H1 (cell line): ENCODE measurements at regions not wholly inside any gene's neighbourhood (a gene's known extent, or its start where the extent isn't known, plus 50 kb on each side); places are given as distances from the start of the nearest gene placed in this dataset.

Experiments used
- CTCF ChIA-PET: fragments of 300-600 bp; sonication (Branson Sonifier 250); formaldehyde crosslinking; loops from one replicate; lab custom pipeline; 2021; ENCODE audit not compliant: partially characterized antibody; lab: Charles Lee
- POLR2A ChIA-PET: fragments of 300-600 bp; sonication (Branson Sonifier 250); formaldehyde crosslinking; loops from one replicate; lab custom pipeline; 2021; ENCODE audit warnings: inconsistent platforms; ENCODE audit not compliant: partially characterized antibody; lab: Charles Lee
- DNase-seq, 2 experiments: peaks; one replicate each; pipeline versions ENCODE4 v3.0.0 to v3.0.0-alpha.2; 2010 to 2022; ENCODE audit warnings: low spot score in 2 of 2, low read depth in 1 of 2, mixed read lengths in 1 of 2
- FAIRE-seq: peaks from 2 replicates; lab custom pipeline; 2011; peaks lifted over from hg19 to GRCh38; lab: Jason Lieb, UNC
- H2AFZ ChIP-seq: 2 replicates; pipeline ENCODE4 v1.8.1; 2012; ENCODE audit warnings: low read length, inconsistent platforms
- H2AK5ac ChIP-seq: 2 replicates; pipeline ENCODE4 v1.6.1; 2013; ENCODE audit warnings: low read depth, low read length
- H2BK120ac ChIP-seq: replicated peaks from 2 replicates; pipeline ENCODE3; 2013; ENCODE audit warnings: low read depth, low read length, inconsistent platforms
- H2BK12ac ChIP-seq: 2 replicates; pipeline ENCODE4 v1.6.1; 2013; ENCODE audit warnings: low read depth, low read length
- H2BK15ac ChIP-seq: 2 replicates; pipeline ENCODE4 v1.6.1; 2013; ENCODE audit warnings: low read length
- H2BK20ac ChIP-seq: 2 replicates; pipeline ENCODE4 v1.6.1; 2013; ENCODE audit warnings: low read length
- H2BK5ac ChIP-seq: 2 replicates; pipeline ENCODE4 v1.6.1; 2013; ENCODE audit warnings: low read depth, low read length
- H3K14ac ChIP-seq: 2 replicates; pipeline ENCODE4 v1.6.1; 2013; ENCODE audit warnings: inconsistent platforms; ENCODE audit not compliant: insufficient read length
- H3K18ac ChIP-seq: 2 replicates; pipeline ENCODE4 v1.6.1; 2013; ENCODE audit warnings: low read length; ENCODE audit errors: extremely low read depth
- H3K23ac ChIP-seq: 2 replicates; pipeline ENCODE4 v1.6.1; 2013; ENCODE audit warnings: inconsistent platforms; ENCODE audit not compliant: insufficient read length
- H3K23me2 ChIP-seq: 2 replicates; pipeline ENCODE4 v1.6.1; 2013; ENCODE audit warnings: low read depth, low read length
- H3K27ac ChIP-seq: 2 replicates; pipeline ENCODE4 v1.6.1; 2011; ENCODE audit warnings: low read depth, low read length, inconsistent platforms
- H3K27me3 ChIP-seq, 4 experiments: replicated peaks in 1 of 4; 1 replicate in 1 of 4; 2 replicates in 3 of 4; pipeline versions ENCODE4 v1.6.1 to v1.8.1; 2011 to 2013; ENCODE audit warnings: low read length in 3 of 4, mild to moderate bottlenecking in 3 of 4, inconsistent platforms in 2 of 4, mixed read lengths in 2 of 4, moderate library complexity in 1 of 4; ENCODE audit not compliant: control insufficient read depth in 3 of 4, insufficient read depth in 3 of 4; ENCODE audit errors: extremely low read depth in 1 of 4
- H3K36me3 ChIP-seq, 4 experiments: 2 replicates each; pipeline versions ENCODE4 v1.6.1 to v1.8.1; 2011 to 2013; ENCODE audit warnings: mild to moderate bottlenecking in 4 of 4, low read length in 3 of 4, moderate library complexity in 2 of 4, control low read depth in 1 of 4, inconsistent platforms in 1 of 4; ENCODE audit not compliant: insufficient read depth in 4 of 4, control insufficient read depth in 2 of 4
- H3K4ac ChIP-seq: replicated peaks from 2 replicates; pipeline ENCODE3; 2013; ENCODE audit warnings: low read length, low read depth, mixed read lengths, inconsistent platforms; ENCODE audit not compliant: insufficient read length
- H3K4me1 ChIP-seq, 4 experiments: replicated peaks in 1 of 4; 1 replicate in 1 of 4; 2 replicates in 3 of 4; pipeline versions ENCODE4 v1.6.1 to v1.8.1; 2011 to 2013; ENCODE audit warnings: low read length in 3 of 4, inconsistent platforms in 2 of 4, mixed read lengths in 1 of 4; ENCODE audit not compliant: insufficient read depth in 4 of 4, control insufficient read depth in 3 of 4
- H3K4me2 ChIP-seq, 2 experiments: 2 replicates each; pipeline versions ENCODE4 v1.6.1 to v1.8.1; 2011 to 2013; ENCODE audit warnings: low read depth in 2 of 2, low read length in 2 of 2, control low read depth in 1 of 2, inconsistent platforms in 1 of 2, mild to moderate bottlenecking in 1 of 2; ENCODE audit not compliant: insufficient read depth in 1 of 2
- H3K4me3 ChIP-seq, 4 experiments: fragments of 200-600, 300-600 bp in 1 of 4; sonication (generic), shearing (Covaris generic), sonication (Bioruptor Twin) in 1 of 4; 2 replicates each; pipeline versions ENCODE4 v1.5.1 to v1.8.1; 2011 to 2016; ENCODE audit warnings: low read length in 4 of 4, low read depth in 3 of 4, control low read depth in 2 of 4, inconsistent platforms in 2 of 4, mild to moderate bottlenecking in 2 of 4, mixed read lengths in 1 of 4, moderate library complexity in 1 of 4; ENCODE audit not compliant: insufficient read depth in 2 of 4; ENCODE audit errors: extremely low read depth in 1 of 4
- H3K56ac ChIP-seq: replicated peaks from 2 replicates; pipeline ENCODE3; 2013; ENCODE audit warnings: low read depth, mild to moderate bottlenecking, mixed read lengths, low read length, inconsistent platforms; ENCODE audit not compliant: insufficient read length
- H3K79me1 ChIP-seq: 2 replicates; pipeline ENCODE4 v1.6.1; 2013; ENCODE audit warnings: low read depth, low read length, control low read depth
- H3K79me2 ChIP-seq, 2 experiments: 2 replicates each; pipeline versions ENCODE4 v1.6.1 to v1.8.1; 2012 to 2013; ENCODE audit warnings: low read length in 2 of 2, mild to moderate bottlenecking in 2 of 2, inconsistent platforms in 1 of 2; ENCODE audit not compliant: insufficient read depth in 2 of 2, control insufficient read depth in 1 of 2
- H3K9ac ChIP-seq, 4 experiments: replicated peaks in 1 of 4; 1 replicate in 1 of 4; 2 replicates in 3 of 4; pipeline versions ENCODE4 v1.6.1 to v1.8.1; 2011 to 2013; ENCODE audit warnings: low read depth in 3 of 4, low read length in 3 of 4, control low read depth in 2 of 4, mild to moderate bottlenecking in 2 of 4, moderate library complexity in 2 of 4, inconsistent platforms in 1 of 4; ENCODE audit errors: extremely low read depth in 1 of 4
- H3K9me3 ChIP-seq, 2 experiments: 2 replicates each; pipeline versions ENCODE4 v1.6.1 to v1.8.1; 2012 to 2013; ENCODE audit warnings: mild to moderate bottlenecking in 2 of 2, moderate library complexity in 2 of 2, control low read depth in 1 of 2, inconsistent platforms in 1 of 2, low read depth in 1 of 2, low read length in 1 of 2, mixed read lengths in 1 of 2; ENCODE audit not compliant: insufficient read depth in 2 of 2
- H4K20me1 ChIP-seq, 2 experiments: replicated peaks in 1 of 2; 2 replicates each; pipeline versions ENCODE3 to v1.8.1; 2011 to 2013; ENCODE audit warnings: inconsistent platforms in 2 of 2, low read length in 2 of 2, mild to moderate bottlenecking in 1 of 2; ENCODE audit not compliant: insufficient read depth in 2 of 2, control insufficient read depth in 1 of 2
- H4K5ac ChIP-seq: 2 replicates; pipeline ENCODE4 v1.6.1; 2013; ENCODE audit warnings: low read length, low read depth, mixed read lengths, inconsistent platforms; ENCODE audit not compliant: insufficient read length
- H4K8ac ChIP-seq: 2 replicates; pipeline ENCODE4 v1.8.0; 2013; ENCODE audit warnings: mild to moderate bottlenecking, moderate library complexity, low read length, inconsistent platforms; ENCODE audit not compliant: insufficient read depth; ENCODE audit errors: extremely low read depth
- H4K91ac ChIP-seq: replicated peaks from 2 replicates; pipeline ENCODE3; 2013; ENCODE audit warnings: low read length, mixed read lengths, inconsistent platforms; ENCODE audit not compliant: insufficient read length
- CHD1 ChIP-seq: IDR thresholded peaks from 2 replicates; pipeline ENCODE4 v1.6.1; 2012; ENCODE audit warnings: low read depth, low read length, improper control_type of control experiment
- E2F6 ChIP-seq: IDR thresholded peaks from 2 replicates; pipeline ENCODE4 v1.6.1; 2012; ENCODE audit warnings: inconsistent platforms
- RAD21 ChIP-seq, 2 experiments: IDR thresholded peaks in 1 of 2; conservative IDR thresholded peaks in 1 of 2; 2 replicates each; pipeline ENCODE4 v1.6.1; 2011; ENCODE audit warnings: low read depth in 2 of 2, low read length in 2 of 2, improper control_type of control experiment in 1 of 2, inconsistent platforms in 1 of 2, mild to moderate bottlenecking in 1 of 2, moderate library complexity in 1 of 2
- RBBP5 ChIP-seq: IDR thresholded peaks from 2 replicates; pipeline ENCODE4 v1.7.1; 2012; ENCODE audit warnings: low read depth, mild to moderate bottlenecking, inconsistent platforms, low read length, moderate library complexity, borderline replicate concordance
- RFX5 ChIP-seq: IDR thresholded peaks from 2 replicates; pipeline ENCODE4 v1.6.1; 2011; ENCODE audit warnings: low read depth, low read length, improper control_type of control experiment, borderline replicate concordance
- SP1 ChIP-seq: IDR thresholded peaks from 2 replicates; pipeline ENCODE4 v1.6.1; 2011; ENCODE audit warnings: low read depth, low read length
- YY1 ChIP-seq: IDR thresholded peaks from 2 replicates; pipeline ENCODE4 v1.6.1; 2011; ENCODE audit warnings: low read depth, mild to moderate bottlenecking, low read length
- WGBS, 2 experiments: shearing (Covaris generic) in 1 of 2; methylation state at CpG; one replicate each; pipeline versions ENCODE4 v1.1.6 to v1.1.7; 2013 to 2015; ENCODE audit warnings: low lambda C conversion rate in 2 of 2, mixed read lengths in 2 of 2, inconsistent platforms in 1 of 2, low coverage in 1 of 2, missing lambda C conversion rate in 1 of 2; ENCODE audit not compliant: insufficient replicate concordance in 2 of 2, insufficient coverage in 1 of 2, insufficient read length in 1 of 2; ENCODE audit errors: extremely low coverage in 1 of 2, missing lambda C conversion rate in 1 of 2; 5-methylcytosine and 5-hydroxymethylcytosine counted together

DNA sequence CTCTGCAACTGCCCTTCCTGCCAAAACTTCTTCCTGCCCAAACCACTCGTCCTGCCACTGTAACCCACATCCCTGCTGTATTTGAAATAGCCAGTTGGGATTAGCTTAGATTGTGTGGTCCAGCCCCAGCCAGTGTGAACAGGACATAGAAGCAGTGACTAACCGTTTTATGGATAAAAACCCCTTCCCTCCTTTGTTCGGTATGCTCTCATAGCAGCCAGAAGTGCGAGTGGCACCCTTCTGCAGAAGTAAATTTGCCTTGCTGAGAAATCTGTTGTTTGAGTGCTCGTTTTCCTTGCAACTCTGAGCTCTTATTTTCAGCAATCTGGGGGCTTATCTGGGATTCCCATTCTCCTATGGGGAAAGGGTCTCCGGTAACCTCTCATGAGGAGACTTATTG is 470.0 kb downstream of the PRDM9 start:
- ChIA-PET POLR2A (no interaction called here), CTCF (interaction anchor here (0.8 to 4.8 kb wide), 25 partner anchors 8 to 599 kb away, joined by 3 to 25 read pairs (median 4); no protein-coding TSS in a partner anchor)
- H3K9ac ChIP-seq = no peak overlapping the region
- H3K4ac ChIP-seq = no peak overlapping the region
- no peak overlapping the region for H3K27ac ChIP-seq
- no peak overlapping the region for H3K56ac ChIP-seq
- TF ChIP-seq RFX5 = no peak
- no peak for TF ChIP-seq CHD1
- TF ChIP-seq SP1 = no peak
- TF ChIP-seq E2F6 = no peak
- no peak for TF ChIP-seq YY1
- no peak for TF ChIP-seq RAD21 (IDR thresholded peaks at IDR 0.05 in 1 of 2, conservative IDR thresholded peaks at IDR 0.05 in 1 of 2; ENCODE audit: low read depth in 2 of 2, low read length in 2 of 2)
- no peak for TF ChIP-seq RBBP5
- no peak for FAIRE-seq
- no peaks in the 10 kb centered on the region for H4K20me1 ChIP-seq
- no peaks in the 10 kb centered on the region for H3K79me2 ChIP-seq
- no peaks in the 10 kb centered on the region for H3K23me2 ChIP-seq
- no peak overlapping the region for H3K4me2 ChIP-seq
- no peak overlapping the region for H2BK20ac ChIP-seq
- H3K27me3 ChIP-seq = no peaks in the 10 kb centered on the region
- H3K79me1 ChIP-seq = no peaks in the 10 kb centered on the region
- no peak overlapping the region for H4K5ac ChIP-seq
- no peaks in the 10 kb centered on the region for H3K9me3 ChIP-seq
- H2AK5ac ChIP-seq = no peak overlapping the region
- H3K4me1 ChIP-seq = no peaks in the 10 kb centered on the region; a peak in 1 of 7 replicates
- no peak overlapping the region for H2BK15ac ChIP-seq
- peaks cover 0 to 2% (median 0%) of the 10 kb centered on the region in 4 experiments; a peak in 1 of 8 replicates for H3K36me3 ChIP-seq
- H2BK12ac ChIP-seq = no peak overlapping the region
- no peak overlapping the region for H3K18ac ChIP-seq
- 99% methylated on average over 6 of the region's 6 CpGs; no CpG with 5 or more reads in 1 of the 2 experiments for WGBS, 2 experiments
- H3K14ac ChIP-seq = no peak overlapping the region
- no peak overlapping the region for H2BK5ac ChIP-seq
- no peak overlapping the region for H3K23ac ChIP-seq
- H4K91ac ChIP-seq = no peak overlapping the region
- no peak overlapping the region for H4K8ac ChIP-seq
- H3K4me3 ChIP-seq = no peak overlapping the region
- no peak overlapping the region for H2BK120ac ChIP-seq
- H2AFZ ChIP-seq = peak overlapping the region; percentile 87
- no peak for DNase-seq
